SU-DHL-6 (cell line): ENCODE measurements at regions not wholly inside any gene's neighbourhood (a gene's known extent, or its start where the extent isn't known, plus 50 kb on each side); places are given as distances from the start of the nearest gene placed in this dataset.

Experiments
- CTCF ChIP-seq: fragments of 200-600 bp; sonication (generic); IDR thresholded peaks from one replicate; pipeline ENCODE4 v1.5.1; 2017; ENCODE audit warnings: antibody characterized with exemption, mild to moderate bottlenecking, low read length, moderate library complexity; ENCODE audit not compliant: insufficient read depth, poor library complexity, severe bottlenecking
- EZH2phosphoT487 ChIP-seq: fragments of 200-600 bp; sonication (generic), shearing (Covaris generic); conservative IDR thresholded peaks from 2 replicates; pipeline ENCODE4 v1.6.1; 2018; ENCODE audit warnings: mild to moderate bottlenecking, antibody characterized with exemption, low read length, moderate library complexity, mixed read lengths

GRCh38 chr7:24005517-24005916 lies 278.5 kb upstream of the NPY start:
- TF ChIP-seq CTCF (no peak), EZH2phosphoT487 (no peak)
